Loucy (cell line): ENCODE measurements at regions not wholly inside any gene's neighbourhood (a gene's known extent, or its start where the extent isn't known, plus 50 kb on each side); places are given as distances from the start of the nearest gene placed in this dataset.

ENCODE experiments used
- H2AFZ ChIP-seq: fragments of 200-600 bp; sonication (generic); 2 replicates; pipeline ENCODE4 v1.6.0; 2016; ENCODE audit warnings: antibody characterized with exemption, mild to moderate bottlenecking, low read length, moderate library complexity
- H3F3A ChIP-seq: fragments of 200-600 bp; 2 replicates; pipeline ENCODE4 v1.6.0; 2016; ENCODE audit warnings: antibody characterized with exemption, low read depth, mild to moderate bottlenecking
- H3K27me3 ChIP-seq: fragments of 200-600 bp; sonication (generic); 2 replicates; pipeline ENCODE4 v1.6.1; 2014; ENCODE audit warnings: low read length, mild to moderate bottlenecking; ENCODE audit not compliant: insufficient read depth, poor library complexity, severe bottlenecking
- H3K36me3 ChIP-seq: fragments of 200-600 bp; sonication (generic); 2 replicates; pipeline ENCODE4 v1.6.1; 2016; ENCODE audit warnings: low read length; ENCODE audit not compliant: insufficient read depth
- H3K4me1 ChIP-seq: fragments of 200-600 bp; sonication (generic); 2 replicates; pipeline ENCODE4 v1.5.1; 2014; ENCODE audit warnings: low read length, mild to moderate bottlenecking; ENCODE audit not compliant: insufficient read depth, poor library complexity, severe bottlenecking
- H3K4me2 ChIP-seq: fragments of 200-600 bp; sonication (generic); 2 replicates; pipeline ENCODE4 v1.6.0; 2014; ENCODE audit warnings: antibody characterized with exemption, low read length, low read depth, mild to moderate bottlenecking; ENCODE audit not compliant: poor library complexity, severe bottlenecking
- H3K4me3 ChIP-seq: fragments of 200-600 bp; sonication (generic); 2 replicates; pipeline ENCODE4 v1.5.1; 2014; ENCODE audit warnings: low read length, mild to moderate bottlenecking, mixed read lengths; ENCODE audit not compliant: poor library complexity, severe bottlenecking
- H3K79me2 ChIP-seq: fragments of 200-600 bp; sonication (generic); 2 replicates; pipeline ENCODE4 v1.6.1; 2014; ENCODE audit warnings: low read length; ENCODE audit not compliant: insufficient read depth
- H3K9ac ChIP-seq: fragments of 200-600 bp; sonication (generic); 2 replicates; pipeline ENCODE4 v1.6.0; 2014; ENCODE audit warnings: mild to moderate bottlenecking, low read depth, low read length, moderate library complexity; ENCODE audit not compliant: poor library complexity, severe bottlenecking
- H3K9me2 ChIP-seq: fragments of 200-600 bp; sonication (generic); replicated peaks from 2 replicates; pipeline ENCODE4 v1.6.1; 2016; ENCODE audit warnings: low read depth, low read length, mixed read lengths
- H3K9me3 ChIP-seq: fragments of 200-600 bp; sonication (generic); 2 replicates; pipeline ENCODE4 v1.6.1; 2014; ENCODE audit warnings: mild to moderate bottlenecking, antibody characterized with exemption, low read length, low read depth; ENCODE audit not compliant: insufficient read depth
- H4K20me1 ChIP-seq: fragments of 200-600 bp; sonication (generic); 2 replicates; pipeline ENCODE4 v1.6.0; 2014; ENCODE audit warnings: antibody characterized with exemption, low read length, mild to moderate bottlenecking; ENCODE audit not compliant: insufficient read depth, poor library complexity, severe bottlenecking
- CTCF ChIP-seq: fragments of 200-600 bp; sonication (generic); conservative IDR thresholded peaks from 2 replicates; pipeline ENCODE4 v1.5.1; 2014; ENCODE audit warnings: mild to moderate bottlenecking, antibody characterized with exemption, low read length
- EZH2phosphoT487 ChIP-seq: fragments of 200-600 bp; IDR thresholded peaks from 2 replicates; pipeline ENCODE4 v1.6.1; 2018; ENCODE audit warnings: antibody characterized with exemption, mild to moderate bottlenecking, moderate library complexity, borderline replicate concordance

GRCh38 chr6:91114123-91114708, 527.3 kb upstream of the MAP3K7 start:
- H3K4me1 ChIP-seq, result no peaks in the 10 kb centered on the region
- H3K79me2 ChIP-seq, result no peaks in the 10 kb centered on the region
- no peak overlapping the region for H2AFZ ChIP-seq
- H3K27me3 ChIP-seq, result no peaks in the 10 kb centered on the region
- H3K4me2 ChIP-seq, result no peak overlapping the region
- no peaks in the 10 kb centered on the region for H3K36me3 ChIP-seq
- TF ChIP-seq CTCF (no peak), EZH2phosphoT487 (no peak)
- H3K9ac ChIP-seq, result no peak overlapping the region
- H3K9me2 ChIP-seq, result no peaks in the 10 kb centered on the region
- no peaks in the 10 kb centered on the region for H3F3A ChIP-seq
- no peaks in the 10 kb centered on the region for H4K20me1 ChIP-seq
- no peak overlapping the region for H3K4me3 ChIP-seq
- no peaks in the 10 kb centered on the region for H3K9me3 ChIP-seq

- Histone ChIP-seq H3K9me3 (no peaks in the 10 kb centered on the region), H3K9ac (no peak overlapping the region), H3K4me3 (no peak overlapping the region), H3K36me3 (no peaks in the 10 kb centered on the region), H3K4me1 (no peaks in the 10 kb centered on the region), H3K9me2 (no peaks in the 10 kb centered on the region), H3K79me2 (no peaks in the 10 kb centered on the region), H3F3A (no peaks in the 10 kb centered on the region), H2AFZ (no peak overlapping the region), H4K20me1 (no peaks in the 10 kb centered on the region), H3K4me2 (no peak overlapping the region), H3K27me3 (no peaks in the 10 kb centered on the region)
- TF ChIP-seq EZH2phosphoT487, result no peak
- no peak for TF ChIP-seq CTCF
Observed at GRCh38 chr6:91106083-91106482, 519.2 kb upstream of the MAP3K7 start.

- no peaks in the 10 kb centered on the region for H3K4me1 ChIP-seq
- no peaks in the 10 kb centered on the region for H4K20me1 ChIP-seq
- no peaks in the 10 kb centered on the region for H3F3A ChIP-seq
- no peaks in the 10 kb centered on the region for H3K9me3 ChIP-seq
- H3K4me3 ChIP-seq, result no peak overlapping the region
- H3K9me2 ChIP-seq, result no peaks in the 10 kb centered on the region
- no peak overlapping the region for H3K9ac ChIP-seq
- H3K36me3 ChIP-seq, result no peaks in the 10 kb centered on the region
- TF ChIP-seq EZH2phosphoT487, result no peak
- no peak for TF ChIP-seq CTCF
- H3K4me2 ChIP-seq, result no peak overlapping the region
- no peak overlapping the region for H2AFZ ChIP-seq
- no peaks in the 10 kb centered on the region for H3K27me3 ChIP-seq
- no peaks in the 10 kb centered on the region for H3K79me2 ChIP-seq
Observed at GRCh38 chr6:91105532-91105931, 518.7 kb upstream of the MAP3K7 start.
